ENCODE measurements at regions not wholly inside any gene's neighbourhood (a gene's known extent, or its start where the extent isn't known, plus 50 kb on each side); places are given as distances from the start of the nearest gene placed in this dataset.

DNA sequence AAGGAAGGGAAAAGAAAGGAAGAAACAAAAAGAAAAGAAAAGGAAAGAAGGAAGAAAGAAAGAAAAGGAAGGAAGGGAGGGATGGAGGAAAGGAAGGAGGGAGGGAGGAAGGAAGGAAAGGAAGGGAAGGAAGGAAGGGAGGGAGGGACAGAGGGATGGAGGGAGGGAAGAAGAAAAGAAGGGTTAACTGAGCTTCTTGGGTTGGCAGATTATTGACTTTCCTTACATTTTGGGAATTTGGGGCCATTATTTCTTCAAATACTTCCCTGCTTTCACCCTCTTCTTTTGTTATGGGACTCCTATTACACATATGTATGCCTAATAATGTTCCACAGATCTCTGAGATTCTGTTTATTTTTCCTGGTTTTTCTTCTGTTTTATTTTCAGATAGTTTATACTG, 285.6 kb downstream of the KCNJ2 start:
- H3K9me3 ChIP-seq (ENCODE audit: control insufficient read depth, low read depth, low read length), result no peaks in the 10 kb centered on the region

DNA sequence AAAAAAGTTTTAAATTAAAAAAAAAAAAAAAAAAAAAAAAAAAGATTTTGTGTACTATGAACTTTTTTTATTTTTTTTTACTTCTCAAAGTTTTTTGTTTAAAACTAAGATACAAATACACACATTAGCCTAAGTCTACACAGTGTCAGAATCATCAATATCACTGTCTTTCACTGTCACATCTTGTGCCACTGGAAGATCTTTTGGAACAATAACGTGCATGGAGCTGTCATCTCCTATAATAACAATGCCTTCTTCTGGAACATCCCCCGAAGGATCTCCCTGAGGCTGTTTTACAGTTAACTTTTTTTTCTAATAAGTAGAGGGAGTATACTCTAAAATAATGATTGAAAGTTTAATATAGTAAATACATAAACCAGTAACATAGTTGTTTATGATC, 295.7 kb downstream of the KCNJ2 start:
- H3K4me1 ChIP-seq (ENCODE audit: control insufficient read depth, low read depth, low read length), result no peaks in the 10 kb centered on the region
- H3K36me3 ChIP-seq (ENCODE audit: control insufficient read depth, low read depth, low read length), result no peaks in the 10 kb centered on the region
- H3K9ac ChIP-seq (ENCODE audit: low read length), result no peak overlapping the region
- no peak overlapping the region for H3K4me3 ChIP-seq (ENCODE audit: low read length)
- H3K9me3 ChIP-seq (ENCODE audit: control insufficient read depth, low read depth, low read length), result no peaks in the 10 kb centered on the region
- no peak overlapping the region for H3K27ac ChIP-seq (ENCODE audit: low read length)
- H3K27me3 ChIP-seq (ENCODE audit: control insufficient read depth, insufficient read depth, low read length), result no peaks in the 10 kb centered on the region

More for the DNA sequence above, 285.6 kb downstream of the KCNJ2 start:
- H3K9ac ChIP-seq (ENCODE audit: low read length), result no peak overlapping the region
- peaks cover 4% of the 10 kb centered on the region for H3K4me1 ChIP-seq (ENCODE audit: control insufficient read depth, low read depth, low read length)
- H3K4me3 ChIP-seq (ENCODE audit: low read length), result no peak overlapping the region
- no peaks in the 10 kb centered on the region for H3K27me3 ChIP-seq (ENCODE audit: control insufficient read depth, insufficient read depth, low read length)
- H3K27ac ChIP-seq (ENCODE audit: low read length), result no peak overlapping the region
- H3K36me3 ChIP-seq (ENCODE audit: control insufficient read depth, low read depth, low read length), result no peaks in the 10 kb centered on the region

- Histone ChIP-seq H3K9me3 (ENCODE audit: control insufficient read depth, low read depth, low read length) (no peaks in the 10 kb centered on the region), H3K36me3 (ENCODE audit: control insufficient read depth, low read depth, low read length) (no peaks in the 10 kb centered on the region), H3K27me3 (ENCODE audit: control insufficient read depth, insufficient read depth, low read length) (no peaks in the 10 kb centered on the region), H3K27ac (ENCODE audit: low read length) (no peak overlapping the region), H3K9ac (ENCODE audit: low read length) (no peak overlapping the region), H3K4me3 (ENCODE audit: low read length) (no peak overlapping the region), H3K4me1 (ENCODE audit: control insufficient read depth, low read depth, low read length) (no peaks in the 10 kb centered on the region)
These were observed 299.3 kb downstream of the KCNJ2 start for GRCh38 chr17:70468661-70469060.

GRCh38 chr17:70473049-70473448, 303.7 kb downstream of the KCNJ2 start:
- Histone ChIP-seq H3K9me3 (ENCODE audit: control insufficient read depth, low read depth, low read length) (no peaks in the 10 kb centered on the region), H3K4me3 (ENCODE audit: low read length) (no peak overlapping the region), H3K27ac (ENCODE audit: low read length) (no peak overlapping the region), H3K27me3 (ENCODE audit: control insufficient read depth, insufficient read depth, low read length) (no peaks in the 10 kb centered on the region), H3K9ac (ENCODE audit: low read length) (no peak overlapping the region), H3K4me1 (ENCODE audit: control insufficient read depth, low read depth, low read length) (no peaks in the 10 kb centered on the region), H3K36me3 (ENCODE audit: control insufficient read depth, low read depth, low read length) (no peaks in the 10 kb centered on the region)

GRCh38 chr17:70476368-70476767, 307.0 kb downstream of the KCNJ2 start:
- H3K27me3 ChIP-seq (ENCODE audit: control insufficient read depth, insufficient read depth, low read length), result no peaks in the 10 kb centered on the region
- H3K9ac ChIP-seq (ENCODE audit: low read length), result no peak overlapping the region
- no peaks in the 10 kb centered on the region for H3K4me1 ChIP-seq (ENCODE audit: control insufficient read depth, low read depth, low read length)
- H3K27ac ChIP-seq (ENCODE audit: low read length), result no peak overlapping the region
- no peaks in the 10 kb centered on the region for H3K36me3 ChIP-seq (ENCODE audit: control insufficient read depth, low read depth, low read length)
- no peaks in the 10 kb centered on the region for H3K9me3 ChIP-seq (ENCODE audit: control insufficient read depth, low read depth, low read length)
- no peak overlapping the region for H3K4me3 ChIP-seq (ENCODE audit: low read length)

- Histone ChIP-seq H3K27me3 (ENCODE audit: control insufficient read depth, insufficient read depth, low read length) (no peaks in the 10 kb centered on the region), H3K27ac (ENCODE audit: low read length) (no peak overlapping the region), H3K9me3 (ENCODE audit: control insufficient read depth, low read depth, low read length) (no peaks in the 10 kb centered on the region), H3K36me3 (ENCODE audit: control insufficient read depth, low read depth, low read length) (no peaks in the 10 kb centered on the region), H3K9ac (ENCODE audit: low read length) (no peak overlapping the region), H3K4me1 (ENCODE audit: control insufficient read depth, low read depth, low read length) (no peaks in the 10 kb centered on the region), H3K4me3 (ENCODE audit: low read length) (no peak overlapping the region)
These were observed 309.6 kb downstream of the KCNJ2 start for GRCh38 chr17:70478902-70479301.

DNA sequence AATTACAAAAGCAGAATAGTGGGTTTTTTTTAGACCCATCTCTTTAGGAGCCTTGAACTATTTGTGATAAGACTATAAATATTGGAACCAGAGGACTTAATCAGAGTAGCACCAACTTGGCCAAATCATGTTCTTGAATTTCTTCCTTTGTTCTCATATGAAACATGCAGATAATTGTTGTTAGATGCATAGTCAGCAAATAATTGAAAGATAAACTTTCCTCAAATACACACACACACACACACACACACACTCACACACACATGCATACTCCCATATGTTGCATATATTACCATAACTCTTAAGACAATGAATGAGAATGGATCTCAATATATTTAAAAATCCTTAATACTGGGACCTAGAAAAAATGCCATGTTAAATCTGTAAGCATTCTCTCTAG, 310.4 kb downstream of the KCNJ2 start:
- no peaks in the 10 kb centered on the region for H3K36me3 ChIP-seq (ENCODE audit: control insufficient read depth, low read depth, low read length)
- H3K4me1 ChIP-seq (ENCODE audit: control insufficient read depth, low read depth, low read length), result no peaks in the 10 kb centered on the region
- H3K27me3 ChIP-seq (ENCODE audit: control insufficient read depth, insufficient read depth, low read length), result no peaks in the 10 kb centered on the region
- no peak overlapping the region for H3K4me3 ChIP-seq (ENCODE audit: low read length)
- no peaks in the 10 kb centered on the region for H3K9me3 ChIP-seq (ENCODE audit: control insufficient read depth, low read depth, low read length)
- H3K27ac ChIP-seq (ENCODE audit: low read length), result no peak overlapping the region
- no peak overlapping the region for H3K9ac ChIP-seq (ENCODE audit: low read length)

DNA sequence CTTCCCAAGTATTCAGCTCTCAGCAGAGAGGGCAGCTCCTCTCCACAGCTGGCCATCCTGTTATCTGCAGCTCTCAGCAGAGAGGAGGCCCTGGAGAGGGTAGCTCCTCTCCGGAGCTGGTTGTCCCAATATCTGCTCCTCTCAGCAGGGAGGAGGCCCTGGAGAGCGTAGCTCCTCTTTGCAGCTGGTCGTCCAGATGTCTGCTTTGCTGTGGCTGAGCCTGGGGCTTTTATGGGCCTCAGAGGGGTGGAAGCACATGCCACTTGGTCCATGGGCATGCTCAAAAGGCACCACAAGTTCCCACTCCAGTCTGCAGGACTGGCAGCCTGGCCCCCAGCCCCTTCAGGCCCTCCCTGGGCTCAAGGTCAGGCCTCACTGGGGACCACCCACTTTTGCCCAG, 314.3 kb downstream of the KCNJ2 start:
- no peaks in the 10 kb centered on the region for H3K4me1 ChIP-seq (ENCODE audit: control insufficient read depth, low read depth, low read length)
- no peaks in the 10 kb centered on the region for H3K36me3 ChIP-seq (ENCODE audit: control insufficient read depth, low read depth, low read length)
- H3K27me3 ChIP-seq (ENCODE audit: control insufficient read depth, insufficient read depth, low read length), result no peaks in the 10 kb centered on the region
- H3K9me3 ChIP-seq (ENCODE audit: control insufficient read depth, low read depth, low read length), result no peaks in the 10 kb centered on the region
- H3K9ac ChIP-seq (ENCODE audit: low read length), result no peak overlapping the region
- no peak overlapping the region for H3K27ac ChIP-seq (ENCODE audit: low read length)
- H3K4me3 ChIP-seq (ENCODE audit: low read length), result no peak overlapping the region

- H3K36me3 ChIP-seq (ENCODE audit: control insufficient read depth, low read depth, low read length), result no peaks in the 10 kb centered on the region
- H3K9me3 ChIP-seq (ENCODE audit: control insufficient read depth, low read depth, low read length), result no peaks in the 10 kb centered on the region
- no peak overlapping the region for H3K27ac ChIP-seq (ENCODE audit: low read length)
- no peaks in the 10 kb centered on the region for H3K4me1 ChIP-seq (ENCODE audit: control insufficient read depth, low read depth, low read length)
- no peaks in the 10 kb centered on the region for H3K27me3 ChIP-seq (ENCODE audit: control insufficient read depth, insufficient read depth, low read length)
- H3K4me3 ChIP-seq (ENCODE audit: low read length), result no peak overlapping the region
- H3K9ac ChIP-seq (ENCODE audit: low read length), result no peak overlapping the region
These were observed 314.7 kb downstream of the KCNJ2 start for GRCh38 chr17:70484050-70484449.

DNA sequence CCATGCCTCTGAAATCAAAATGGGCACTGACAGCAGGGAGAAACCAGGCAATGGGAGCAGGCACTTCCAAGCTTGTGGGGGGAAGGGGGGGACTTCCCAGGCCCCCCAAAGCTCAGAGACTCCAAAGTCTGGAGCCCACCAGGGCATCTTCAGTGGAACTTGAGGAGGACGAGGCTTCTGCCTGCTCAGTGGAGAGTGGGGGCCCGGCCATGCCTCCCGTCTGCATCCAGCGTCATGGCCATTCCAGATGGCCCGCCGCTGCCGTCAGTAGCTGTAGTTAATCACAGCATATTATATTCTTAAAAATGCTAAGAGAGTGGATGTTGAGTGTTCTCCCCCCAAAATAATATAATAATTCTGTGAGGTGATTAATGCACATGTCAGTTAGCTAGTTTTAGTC, 315.2 kb downstream of the KCNJ2 start:
- no peak overlapping the region for H3K27ac ChIP-seq (ENCODE audit: low read length)
- H3K9me3 ChIP-seq (ENCODE audit: control insufficient read depth, low read depth, low read length), result no peaks in the 10 kb centered on the region
- H3K36me3 ChIP-seq (ENCODE audit: control insufficient read depth, low read depth, low read length), result no peaks in the 10 kb centered on the region
- no peaks in the 10 kb centered on the region for H3K27me3 ChIP-seq (ENCODE audit: control insufficient read depth, insufficient read depth, low read length)
- no peaks in the 10 kb centered on the region for H3K4me1 ChIP-seq (ENCODE audit: control insufficient read depth, low read depth, low read length)
- H3K4me3 ChIP-seq (ENCODE audit: low read length), result no peak overlapping the region
- no peak overlapping the region for H3K9ac ChIP-seq (ENCODE audit: low read length)

DNA sequence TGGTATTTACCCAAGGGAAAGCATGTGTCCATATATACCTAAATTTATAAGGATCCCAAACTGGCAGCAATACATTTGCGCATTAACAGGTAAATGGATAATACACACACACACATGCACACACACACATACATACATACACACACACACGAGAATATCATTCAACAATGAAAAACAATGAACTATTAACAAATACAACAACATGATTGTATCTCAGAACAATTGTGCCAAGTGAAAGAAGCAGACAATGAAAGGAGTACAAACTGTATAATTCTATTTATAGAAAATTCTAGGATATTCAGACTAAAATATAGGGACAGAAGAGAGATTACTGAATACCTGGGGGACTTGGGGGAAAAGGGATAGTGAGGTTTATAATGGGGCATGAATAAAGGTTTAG, 323.0 kb downstream of the KCNJ2 start:
- Histone ChIP-seq H3K27me3 (ENCODE audit: control insufficient read depth, insufficient read depth, low read length) (no peaks in the 10 kb centered on the region), H3K4me1 (ENCODE audit: control insufficient read depth, low read depth, low read length) (no peaks in the 10 kb centered on the region), H3K36me3 (ENCODE audit: control insufficient read depth, low read depth, low read length) (no peaks in the 10 kb centered on the region), H3K9me3 (ENCODE audit: control insufficient read depth, low read depth, low read length) (no peaks in the 10 kb centered on the region), H3K27ac (ENCODE audit: low read length) (no peak overlapping the region), H3K9ac (ENCODE audit: low read length) (no peak overlapping the region), H3K4me3 (ENCODE audit: low read length) (no peak overlapping the region)

DNA sequence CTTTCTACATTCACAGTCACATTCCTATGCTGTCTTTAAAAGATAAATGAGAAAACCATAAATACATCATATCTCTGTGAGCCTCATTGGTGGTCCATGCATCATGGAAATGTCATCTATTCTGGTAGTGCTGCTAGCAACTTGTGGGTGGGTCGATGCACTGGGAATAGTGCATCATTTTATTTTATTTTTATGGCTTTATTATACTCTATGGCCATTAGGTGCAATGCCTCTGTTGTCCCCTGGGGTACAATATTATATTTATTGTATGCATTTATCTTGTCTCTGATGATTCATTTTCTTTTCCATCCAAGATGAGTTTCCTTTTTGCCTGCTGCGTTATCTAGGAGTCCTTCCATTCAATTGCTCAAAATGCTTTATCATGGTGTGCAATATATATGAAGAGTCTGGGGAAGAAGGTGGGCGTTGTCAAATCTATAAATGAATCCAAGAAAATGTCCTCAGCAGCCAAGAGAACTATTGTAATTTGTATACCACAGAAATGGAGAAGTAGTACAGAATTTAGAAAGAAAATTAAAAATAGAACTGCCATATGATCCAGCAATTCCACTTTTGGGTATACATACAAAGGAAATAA, 324.0 kb downstream of the KCNJ2 start:
- Histone ChIP-seq H3K4me1 (ENCODE audit: control insufficient read depth, low read depth, low read length) (no peaks in the 10 kb centered on the region), H3K27ac (ENCODE audit: low read length) (no peak overlapping the region), H3K9ac (ENCODE audit: low read length) (no peak overlapping the region), H3K9me3 (ENCODE audit: control insufficient read depth, low read depth, low read length) (no peaks in the 10 kb centered on the region), H3K4me3 (ENCODE audit: low read length) (no peak overlapping the region), H3K27me3 (ENCODE audit: control insufficient read depth, insufficient read depth, low read length) (no peaks in the 10 kb centered on the region), H3K36me3 (ENCODE audit: control insufficient read depth, low read depth, low read length) (no peaks in the 10 kb centered on the region)

Data from iPS-18a (cell line).